Heart right ventricle (tissue), 16 donors: ENCODE measurements at regions not wholly inside any gene's neighbourhood (a gene's known extent, or its start where the extent isn't known, plus 50 kb on each side); places are given as distances from the start of the nearest gene placed in this dataset.
"Not testable (repeated sequence)": the region's sequence is repeated elsewhere in the genome, so short reads cannot be mapped to it uniquely, and the experiment has no call there.

Experiments
- ATAC-seq, 8 donors: fragments of 200-7000 bp; cut with Tn5 transposase; one replicate each; pipeline ENCODE4 v1.9.1; 2020; ENCODE audit warnings: mild to moderate bottlenecking in 8 of 8, moderate library complexity in 8 of 8, moderate number of reproducible peaks in 1 of 8
- DNase-seq, 2 donors: peaks; one replicate each; pipeline ENCODE4 v3.0.0-alpha.2; 2020
- H3K27ac ChIP-seq, 10 donors: fragments of 200-600 bp; sonication (generic) in 2 of 10; one replicate each; pipeline versions ENCODE4 v1.5.0 to v1.8.0; 2020 to 2022; ENCODE audit warnings: mild to moderate bottlenecking in 3 of 10
- H3K27me3 ChIP-seq, 7 donors: fragments of 200-600 bp; one replicate each; pipeline ENCODE4 v1.8.0; 2021 to 2022; ENCODE audit warnings: mild to moderate bottlenecking in 2 of 7
- H3K36me3 ChIP-seq, 9 donors: fragments of 200-600 bp; sonication (generic) in 1 of 9; one replicate each; pipeline versions ENCODE4 v1.5.0 to v1.8.0; 2020 to 2022; ENCODE audit warnings: mild to moderate bottlenecking in 2 of 9
- H3K4me1 ChIP-seq, 9 donors: fragments of 200-600 bp; sonication (generic) in 1 of 9; one replicate each; pipeline versions ENCODE4 v1.5.0 to v1.8.0; 2020 to 2022; ENCODE audit warnings: mild to moderate bottlenecking in 4 of 9
- H3K4me3 ChIP-seq, 10 donors: fragments of 200-600 bp; sonication (generic) in 2 of 10; one replicate each; pipeline versions ENCODE4 v1.5.0 to v1.8.0; 2020 to 2022; ENCODE audit warnings: mild to moderate bottlenecking in 7 of 10, moderate library complexity in 2 of 10
- H3K9me3 ChIP-seq, 11 donors: fragments of 200-600 bp in 10 of 11; sonication (generic) in 2 of 11; one replicate each; pipeline versions ENCODE4 v1.5.0 to v1.8.0; 2013 to 2022; ENCODE audit warnings: mild to moderate bottlenecking in 2 of 11, control low read depth in 1 of 11, moderate library complexity in 1 of 11
- CTCF ChIP-seq, 9 donors: fragments of 200-600 bp; sonication (generic) in 2 of 9; IDR thresholded peaks; one replicate each; pipeline versions ENCODE4 v1.5.0 to v1.8.0; 2021 to 2022; ENCODE audit warnings: antibody characterized with exemption in 9 of 9, mild to moderate bottlenecking in 5 of 9, moderate library complexity in 1 of 9
- WGBS, 2 donors: extraction: QIAGEN DNeasy Blood & Tissue Kit; methylation state at CpG; one replicate each; pipeline ENCODE4 v1.1.7; 2013; ENCODE audit warnings: inconsistent platforms in 1 of 2; 5-methylcytosine and 5-hydroxymethylcytosine counted together
- intact Hi-C, 10 donors: fragments of 100-400 bp; cut with DNase I; formaldehyde crosslinking; loops; one replicate each; pipeline versions ENCODE4 v1.11.1 to v1.14.2; 2022
- donor health status: Arrhythmogenic right ventricular cardiomyopathy.
- donor health status: ischemic (EF 13 %, LVEDD 7.1; RV severe dilation, severe dysfunction).
- donor health status: healthy with polysubstance abuse.
- donor health status: DM: no; HTN: yes; CAD: no.
- donor health status: DM: no; HTN: no; CAD: no.
- donor health status: ischemic (EF 25% LVEDD 6.9; RV normal size, moderate dysfunction).
- donor health status: ischemic (EF 25% LVEDD 5.7; RV mildly dilated, moderate dysfunction).
- donor health status: healthy.
- donor health status: DM: yes; HTN: yes; CAD: no.
- donor health status: Ischemic cardiomyopathy.
- donor health status: ischemic (EF 35%, LVEDD 5.7; RV mildly dilated, moderate dysfunction).
- donor health status: nonischemic (EF 11% LVEDD 7.7; RV severe dilation, severe dysfunction).
- donor health status: DM: yes; HTN: yes; CAD: no.
- donor health status: PGD.
- donor health status: ischemic (EF 29% LVEDD 5.4; RV normal size, mild dysfunction).
- donor health status: nonischemic (EF 23%, LVEDD 6.1; RV moderate dilation, normal function).

DNA sequence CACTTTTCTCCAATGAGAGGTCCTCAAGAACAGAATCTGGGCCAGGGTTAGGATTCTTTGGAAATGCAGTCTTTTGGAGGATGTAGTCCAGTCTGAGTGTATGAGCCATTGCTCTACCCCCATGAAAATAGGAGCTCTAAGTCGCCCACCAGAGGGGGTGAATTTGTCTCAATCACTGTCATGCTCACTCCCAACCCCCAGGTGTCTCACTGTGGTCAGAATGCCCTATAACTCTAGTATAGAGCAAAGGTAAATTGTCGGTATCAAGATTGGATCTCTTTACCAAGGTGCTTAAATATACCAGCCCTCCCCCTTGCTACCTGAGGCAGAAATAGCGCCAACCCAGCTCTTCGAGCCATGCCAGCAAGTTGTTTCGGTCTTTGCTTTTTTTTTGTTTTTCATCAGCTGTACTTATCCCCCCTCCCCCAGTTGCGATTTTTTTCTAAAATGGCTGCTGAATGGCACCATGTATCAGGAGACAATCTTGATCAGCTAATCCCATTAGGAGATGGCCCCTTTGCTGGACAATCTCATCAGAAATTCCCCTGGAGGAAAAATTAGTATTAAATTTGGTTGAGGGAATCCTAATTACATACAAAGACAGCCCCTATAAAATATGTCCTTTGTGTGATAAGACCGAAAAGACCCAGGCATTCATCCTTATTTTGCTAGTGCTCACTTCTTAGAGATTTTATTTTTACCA, 130.7 kb downstream of the EBLN2 start:
- Histone ChIP-seq H3K9me3 (peaks cover 0 to 8% (median 0%) of the 10 kb centered on the region in 11 donors), H3K27ac (no peak overlapping the region), H3K4me1 (no peaks in the 10 kb centered on the region), H3K36me3 (no peaks in the 10 kb centered on the region), H3K4me3 (no peak overlapping the region), H3K27me3 (no peaks in the 10 kb centered on the region)
- DNase-seq = no peak
- no peak for ATAC-seq
- TF ChIP-seq CTCF (IDR thresholded peaks at IDR 0.05) = peak in 3 of 9 donors; percentile 7 to 21 (median 19)
- 75 to 79% methylated on average over 7 of the region's 7 CpGs for WGBS, 2 donors
- intact Hi-C loops = no loop called here

GRCh38 chr3:73193943-73194342, 132.5 kb downstream of the EBLN2 start:
- H3K4me1 ChIP-seq, H3K27ac ChIP-seq, DNase-seq, H3K4me3 ChIP-seq, H3K9me3 ChIP-seq, intact Hi-C loops, ATAC-seq, H3K36me3 ChIP-seq, H3K27me3 ChIP-seq: not testable (repeated sequence)
- WGBS, 2 donors = 89 to 96% methylated on average over 5 of the region's 5 CpGs

- Histone ChIP-seq H3K36me3 (no peaks in the 10 kb centered on the region), H3K27me3 (no peaks in the 10 kb centered on the region), H3K4me3 (no peak overlapping the region), H3K27ac (no peak overlapping the region), H3K9me3 (peaks cover 0 to 8% (median 0%) of the 10 kb centered on the region in 11 donors), H3K4me1 (peaks cover 0 to 6% (median 0%) of the 10 kb centered on the region in 9 donors)
- TF ChIP-seq CTCF (IDR thresholded peaks at IDR 0.05) = no peak
- DNase-seq (no peak), ATAC-seq (no peak)
- intact Hi-C loops = no loop called here
- 91 to 96% methylated on average over 5 of the region's 5 CpGs for WGBS, 2 donors
These were observed 135.7 kb downstream of the EBLN2 start for GRCh38 chr3:73197187-73197586.

DNA sequence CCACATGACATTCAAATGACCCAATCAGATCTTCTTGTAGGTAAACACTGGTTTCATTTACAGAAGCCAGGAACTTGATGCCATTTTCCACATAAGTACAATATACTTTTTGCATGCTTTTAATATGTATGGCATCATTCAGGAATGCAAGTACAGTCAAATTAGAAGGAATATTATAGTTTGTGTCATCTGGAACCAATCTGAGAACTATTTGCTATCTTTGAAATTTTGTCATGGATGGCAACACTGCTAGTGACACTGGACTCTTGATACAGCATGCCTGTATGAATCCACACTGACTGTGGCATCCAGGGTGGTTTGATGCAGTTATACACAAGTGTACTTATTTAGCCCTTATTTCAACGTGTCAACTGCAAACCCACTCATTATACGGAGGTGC, 141.6 kb downstream of the EBLN2 start:
- H3K27ac ChIP-seq = no peak overlapping the region
- H3K4me3 ChIP-seq = no peak overlapping the region
- no peaks in the 10 kb centered on the region for H3K36me3 ChIP-seq
- 73 to 80% methylated on average over 2 of the region's 2 CpGs for WGBS, 2 donors
- ATAC-seq (no peak), DNase-seq (no peak)
- TF ChIP-seq CTCF (IDR thresholded peaks at IDR 0.05) = no peak
- no peaks in the 10 kb centered on the region for H3K9me3 ChIP-seq
- no peaks in the 10 kb centered on the region for H3K27me3 ChIP-seq
- intact Hi-C loops = no loop called here
- peaks cover 0 to 6% (median 0%) of the 10 kb centered on the region in 9 donors for H3K4me1 ChIP-seq

DNA sequence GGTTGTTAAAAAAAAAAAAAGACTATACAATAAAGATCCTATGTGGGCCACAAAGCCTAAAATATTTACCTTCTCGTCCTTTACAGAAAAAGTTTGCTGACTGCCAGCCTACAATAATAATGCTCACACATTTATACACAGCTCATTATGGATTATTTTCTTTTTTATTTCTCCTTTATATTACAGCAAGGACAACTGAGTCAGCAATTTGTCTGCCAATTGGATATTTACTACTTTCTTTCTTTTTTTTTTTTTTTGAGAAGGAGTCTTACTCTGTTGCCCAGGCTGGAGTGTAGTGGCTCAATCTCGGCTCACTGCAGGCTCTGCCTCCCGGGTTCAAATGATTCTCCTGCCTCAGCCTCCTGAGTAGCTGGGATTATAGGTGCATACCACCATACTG, 142.2 kb downstream of the EBLN2 start:
- intact Hi-C loops = no loop called here
- Histone ChIP-seq H3K4me1 (peaks cover 0 to 6% (median 0%) of the 10 kb centered on the region in 9 donors), H3K27me3 (no peaks in the 10 kb centered on the region), H3K4me3 (no peak overlapping the region), H3K36me3 (no peaks in the 10 kb centered on the region), H3K27ac (no peak overlapping the region), H3K9me3 (no peaks in the 10 kb centered on the region)
- ATAC-seq = no peak
- DNase-seq = no peak
- WGBS, 2 donors = 86 to 94% methylated on average over 3 of the region's 3 CpGs
- no peak for TF ChIP-seq CTCF (IDR thresholded peaks at IDR 0.05)
